ENCODE measurements at regions not wholly inside any gene's neighbourhood (a gene's known extent, or its start where the extent isn't known, plus 50 kb on each side); places are given as distances from the start of the nearest gene placed in this dataset.

DNA sequence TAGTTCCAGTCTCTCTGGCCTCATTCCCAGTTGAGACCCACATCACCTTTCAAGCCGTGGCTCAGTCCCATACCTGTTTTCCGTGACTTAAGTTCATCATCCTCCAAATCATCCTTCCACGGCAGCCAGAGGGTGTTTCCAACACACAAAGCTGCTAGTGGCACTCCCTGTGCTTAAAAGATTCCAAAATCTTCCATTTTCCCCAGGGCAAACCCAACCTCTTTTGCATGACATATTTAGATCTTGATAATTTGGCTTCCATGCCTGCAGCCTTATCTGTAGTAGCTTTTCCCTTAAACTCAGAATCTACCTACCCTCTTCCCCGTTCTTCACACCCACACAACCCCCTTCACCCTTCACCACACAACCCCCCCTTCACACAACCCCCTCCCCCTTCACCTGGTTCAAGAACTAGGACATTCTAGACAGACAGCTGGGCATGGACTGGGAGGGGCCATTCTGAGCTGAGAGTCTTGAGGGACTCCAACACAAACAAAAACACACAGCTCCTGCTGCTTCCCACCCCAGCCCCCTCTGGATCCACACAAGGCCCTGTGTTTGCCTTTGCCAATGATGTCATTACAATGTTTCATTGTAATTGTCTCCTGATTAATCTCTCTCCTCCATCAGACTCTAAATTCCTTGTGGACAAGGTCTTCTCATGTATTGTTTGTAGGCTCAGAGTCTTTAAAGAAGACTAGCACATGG, 268.2 kb downstream of the SH3GL2 start:
- no peak for DNase-seq
- in situ Hi-C loops (cut with HindIII; ENCODE audit: low pct_ligation_motif_present, low pct_unique_long_range_greater_than_20kb, low sequenced_read_pairs) = no loop called here

DNA sequence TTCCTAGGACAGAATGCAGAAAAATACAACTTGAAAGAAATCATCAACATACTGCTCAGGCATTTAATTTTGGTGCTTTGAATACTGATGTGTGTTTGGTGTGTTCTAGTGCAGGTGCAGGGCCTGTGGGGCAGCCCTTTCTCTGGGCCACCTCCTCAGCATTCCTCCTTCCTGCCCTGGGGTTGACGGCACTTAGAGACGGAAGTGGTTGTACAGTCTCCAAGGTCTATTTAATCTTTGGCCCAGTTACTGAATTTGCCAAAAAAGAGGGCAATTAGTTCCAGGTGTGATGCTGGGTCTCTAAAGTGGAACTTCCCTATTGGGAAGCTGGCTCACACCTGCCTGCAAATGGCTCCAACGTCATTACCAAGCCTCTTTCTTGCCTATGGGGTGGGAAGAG, 269.0 kb downstream of the SH3GL2 start:
- in situ Hi-C loops (cut with HindIII; ENCODE audit: low pct_ligation_motif_present, low pct_unique_long_range_greater_than_20kb, low sequenced_read_pairs) = no loop called here
- no peak for DNase-seq

DNA sequence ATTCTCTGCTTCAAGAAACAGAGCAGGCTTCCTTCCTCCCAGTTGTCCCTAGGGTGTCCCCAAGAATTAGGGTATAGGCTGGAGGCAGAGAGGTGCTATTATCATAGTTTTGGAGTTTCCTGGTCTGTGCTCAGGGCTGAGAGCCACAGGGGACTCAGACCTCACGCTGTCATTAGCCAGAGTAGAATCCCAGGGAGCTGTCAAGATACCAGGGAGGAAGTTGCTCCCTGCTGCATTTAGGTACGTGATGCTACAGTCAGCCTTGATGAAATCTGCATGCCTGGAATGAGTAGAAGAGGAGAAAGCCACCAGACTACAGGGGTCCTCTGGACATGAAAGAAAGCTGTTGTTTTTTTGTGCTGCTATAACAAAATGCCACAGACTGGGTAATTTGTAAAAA, 273.2 kb downstream of the SH3GL2 start:
- in situ Hi-C loops (cut with HindIII; ENCODE audit: low pct_ligation_motif_present, low pct_unique_long_range_greater_than_20kb, low sequenced_read_pairs) = no loop called here
- DNase-seq = no peak

DNA sequence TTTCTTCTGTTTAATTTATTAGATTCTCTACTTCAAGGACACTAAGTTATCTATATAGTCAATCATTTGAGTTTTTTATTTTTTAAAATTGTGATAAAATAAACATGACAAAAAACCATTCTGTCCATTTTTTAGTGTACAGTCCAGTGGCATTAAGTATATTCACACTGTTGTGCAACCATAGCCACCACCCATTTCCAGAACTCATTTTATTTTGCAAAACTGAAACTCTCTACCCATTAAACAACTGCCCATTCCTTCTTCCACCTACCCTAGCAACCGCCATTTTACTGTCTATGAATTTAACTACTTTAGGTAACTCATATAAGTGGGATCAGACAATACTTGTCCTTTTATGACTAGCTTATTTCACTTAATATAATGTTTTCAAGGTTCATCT, 275.6 kb downstream of the SH3GL2 start:
- in situ Hi-C loops (cut with HindIII; ENCODE audit: low pct_ligation_motif_present, low pct_unique_long_range_greater_than_20kb, low sequenced_read_pairs) = no loop called here
- no peak for DNase-seq

DNA sequence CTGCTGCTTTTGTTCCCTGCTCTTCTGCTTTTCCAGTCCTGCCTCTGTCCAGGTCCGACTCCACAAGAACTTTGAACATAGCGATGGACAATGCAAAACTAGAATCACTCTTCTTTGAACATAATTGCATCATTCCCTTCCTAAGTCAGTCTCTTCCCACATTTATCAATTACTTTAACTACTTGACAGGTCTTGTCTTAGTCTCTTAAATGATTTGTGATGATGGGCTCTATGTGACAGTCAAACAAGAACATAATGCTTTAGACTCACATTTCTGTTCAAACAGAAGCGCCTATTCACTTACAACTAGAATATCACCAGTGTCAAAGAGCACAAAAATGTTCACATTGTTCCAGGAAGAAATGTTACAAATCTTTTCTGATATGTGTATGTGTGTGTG, 278.1 kb downstream of the SH3GL2 start:
- no peak for DNase-seq
- in situ Hi-C loops (cut with HindIII; ENCODE audit: low pct_ligation_motif_present, low pct_unique_long_range_greater_than_20kb, low sequenced_read_pairs) = no loop called here

DNA sequence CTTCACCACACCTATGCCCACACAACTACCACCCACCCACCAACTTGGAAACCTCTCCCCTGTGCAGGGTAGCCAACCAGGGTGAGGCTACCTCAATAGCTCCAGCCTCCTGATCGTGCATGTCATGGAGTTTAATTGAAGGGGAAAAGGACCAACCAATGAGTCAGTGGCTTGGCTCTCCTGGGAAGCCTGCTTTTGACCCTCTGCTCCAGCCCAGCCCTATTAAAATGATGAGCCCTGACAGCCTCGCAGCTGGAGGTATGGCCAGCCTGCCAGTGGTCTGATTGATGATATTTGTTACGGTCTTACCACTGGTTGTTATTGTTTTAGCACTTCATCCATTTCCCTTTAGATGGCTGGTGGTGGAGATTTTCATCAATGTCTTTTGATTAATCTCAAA, 280.4 kb downstream of the SH3GL2 start:
- no peak for DNase-seq

DNA sequence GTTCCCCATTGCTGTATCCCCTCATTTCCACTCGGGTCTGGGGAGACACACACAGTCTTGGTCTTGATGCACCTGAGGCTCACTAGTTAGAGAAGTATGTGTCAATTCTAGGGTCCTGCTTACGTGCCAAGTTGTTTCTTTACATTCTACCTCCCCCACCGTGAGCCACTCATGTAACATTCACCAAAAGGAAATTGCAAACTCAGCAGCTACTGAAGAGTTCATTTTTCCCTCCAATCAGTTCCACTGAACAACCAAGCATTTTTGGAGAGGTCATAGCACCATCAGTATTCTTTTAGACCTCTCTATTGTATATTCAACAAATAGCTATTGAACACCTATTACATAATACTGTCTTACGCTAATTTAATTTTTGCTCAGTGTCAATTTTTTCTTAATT, 281.1 kb downstream of the SH3GL2 start:
- DNase-seq = no peak
- in situ Hi-C loops (cut with HindIII; ENCODE audit: low pct_ligation_motif_present, low pct_unique_long_range_greater_than_20kb, low sequenced_read_pairs) = no loop called here

More for the DNA sequence above, 280.4 kb downstream of the SH3GL2 start:
- in situ Hi-C loops (cut with HindIII; ENCODE audit: low pct_ligation_motif_present, low pct_unique_long_range_greater_than_20kb, low sequenced_read_pairs) = no loop called here

DNA sequence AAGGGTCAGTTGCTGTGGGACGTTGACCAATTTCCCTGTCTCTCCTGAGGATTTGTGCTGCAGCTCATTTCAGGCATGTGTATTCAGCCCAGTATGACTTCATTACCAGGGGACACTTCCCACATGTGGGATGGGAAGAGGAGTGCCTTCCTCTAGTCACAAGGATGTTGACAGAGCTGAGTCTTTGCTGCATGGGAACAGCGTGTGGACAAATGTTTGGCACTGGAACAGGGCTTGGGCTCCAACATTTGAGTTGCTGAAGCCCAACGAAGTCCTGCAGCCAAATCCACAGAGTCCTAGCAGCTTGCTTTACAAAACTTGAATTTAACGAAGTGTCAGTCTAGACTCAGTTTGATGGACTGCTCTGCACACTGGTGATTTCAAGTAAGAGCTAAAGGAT, 283.2 kb downstream of the SH3GL2 start:
- DNase-seq = no peak
- in situ Hi-C loops (cut with HindIII; ENCODE audit: low pct_ligation_motif_present, low pct_unique_long_range_greater_than_20kb, low sequenced_read_pairs) = no loop called here

DNA sequence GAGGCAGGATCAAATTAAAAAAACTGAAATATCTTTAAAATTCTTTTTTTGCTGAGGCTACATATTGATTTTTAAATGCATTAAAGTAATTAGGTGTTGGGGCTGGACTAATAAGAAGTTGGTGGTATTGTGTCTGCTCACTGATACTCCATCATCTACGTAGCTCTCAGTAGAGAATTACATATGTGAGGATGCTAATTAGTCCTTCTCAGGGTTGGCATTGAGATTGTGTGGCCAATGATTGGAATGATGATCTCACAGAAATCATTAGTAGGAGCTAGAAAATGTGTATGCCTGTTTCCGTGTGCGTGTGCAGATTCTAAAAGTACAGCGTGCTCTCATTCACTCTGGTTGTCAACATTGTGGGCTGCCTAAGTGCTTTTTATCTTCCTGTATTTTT, 283.8 kb downstream of the SH3GL2 start:
- in situ Hi-C loops (cut with HindIII; ENCODE audit: low pct_ligation_motif_present, low pct_unique_long_range_greater_than_20kb, low sequenced_read_pairs) = no loop called here
- DNase-seq = no peak

DNA sequence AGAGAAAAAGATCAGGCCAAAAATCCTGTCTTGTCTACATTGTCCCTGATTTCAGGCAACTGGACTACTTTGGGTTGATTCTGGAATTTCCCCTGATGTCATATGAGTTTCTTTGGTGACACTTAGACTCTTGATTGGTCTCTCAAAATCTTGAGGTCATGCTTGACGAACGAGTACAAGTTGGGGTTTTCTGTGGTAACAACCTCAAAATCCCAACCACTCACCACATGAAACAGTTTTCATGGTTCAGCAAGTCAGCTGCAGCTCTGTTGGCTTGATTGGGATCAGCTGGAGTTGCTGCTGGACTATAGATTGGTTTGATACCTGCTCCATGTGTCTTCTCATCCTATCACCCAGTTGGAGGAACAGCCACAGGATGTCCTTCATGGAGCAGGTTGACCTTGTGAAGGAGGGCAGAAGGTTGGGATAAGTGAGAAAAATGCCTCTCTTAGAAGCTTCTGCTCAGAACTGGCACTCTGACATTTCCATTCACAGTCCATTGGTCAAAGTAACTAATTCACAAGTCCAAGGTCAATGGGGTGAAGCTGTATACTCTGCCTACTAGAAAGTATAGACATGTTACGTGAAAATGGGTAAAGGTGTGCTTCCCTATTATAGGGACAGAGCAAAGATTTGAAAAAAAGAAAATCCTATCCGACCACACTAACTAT, 284.5 kb downstream of the SH3GL2 start:
- in situ Hi-C loops (cut with HindIII; ENCODE audit: low pct_ligation_motif_present, low pct_unique_long_range_greater_than_20kb, low sequenced_read_pairs) = no loop called here
- DNase-seq = no peak

DNA sequence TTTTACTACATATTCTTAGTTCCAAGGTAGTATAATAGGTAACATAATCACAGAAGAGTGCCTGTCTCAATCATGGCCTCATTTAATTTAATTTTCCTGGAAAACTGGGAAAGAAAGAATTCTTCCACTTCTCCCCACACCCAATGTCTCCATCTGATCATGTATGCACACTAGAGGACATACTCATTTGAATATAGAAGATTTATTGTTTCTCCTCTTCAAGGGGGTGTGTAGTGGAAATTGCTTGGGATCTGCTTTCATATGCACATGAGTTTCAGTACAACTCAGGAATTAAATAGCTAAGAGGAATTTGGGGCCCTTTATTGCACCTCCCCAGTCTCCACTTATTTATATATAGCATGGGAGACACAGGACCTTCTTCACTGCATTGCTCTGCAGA, 285.1 kb downstream of the SH3GL2 start:
- DNase-seq = no peak
- in situ Hi-C loops (cut with HindIII; ENCODE audit: low pct_ligation_motif_present, low pct_unique_long_range_greater_than_20kb, low sequenced_read_pairs) = no loop called here

DNA sequence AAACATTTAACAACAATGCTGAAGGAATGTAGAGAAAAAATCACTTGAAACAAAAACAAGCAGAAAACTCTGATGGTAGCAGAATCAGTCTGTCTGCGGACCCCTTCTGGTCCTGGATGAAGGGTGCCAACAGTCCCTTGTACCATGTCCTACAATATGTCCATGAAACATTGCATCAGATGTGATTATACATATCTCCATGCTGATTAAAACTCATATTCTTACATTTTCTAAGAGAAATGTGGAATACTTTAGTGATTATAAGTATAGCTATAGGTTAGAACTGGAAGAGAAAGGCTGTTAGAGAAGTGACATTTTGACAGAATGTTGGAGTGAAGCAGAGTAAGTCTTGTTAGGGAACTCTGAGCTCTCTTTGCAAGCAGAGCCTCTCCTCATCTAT, 286.1 kb downstream of the SH3GL2 start:
- DNase-seq = no peak
- in situ Hi-C loops (cut with HindIII; ENCODE audit: low pct_ligation_motif_present, low pct_unique_long_range_greater_than_20kb, low sequenced_read_pairs) = no loop called here

DNA sequence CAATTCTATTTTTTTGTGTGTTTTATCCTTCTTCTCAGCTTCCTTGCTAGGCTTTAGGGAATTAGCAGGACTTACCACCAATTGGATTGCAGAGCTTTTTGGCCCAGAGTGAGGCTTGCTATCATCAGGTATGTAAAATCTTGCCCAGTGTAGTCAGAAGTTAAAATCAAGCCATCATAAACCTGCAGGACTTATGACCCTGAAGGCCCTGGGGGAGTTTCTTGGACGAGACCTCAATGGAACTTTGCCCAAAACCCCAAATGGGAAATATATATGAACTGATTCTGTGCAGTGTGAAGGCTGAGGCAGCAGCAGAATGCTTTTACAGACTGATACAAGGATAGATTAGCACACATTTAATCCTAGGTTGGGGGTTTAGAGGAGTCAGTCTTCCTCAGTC, 287.0 kb downstream of the SH3GL2 start:
- DNase-seq = no peak
- in situ Hi-C loops (cut with HindIII; ENCODE audit: low pct_ligation_motif_present, low pct_unique_long_range_greater_than_20kb, low sequenced_read_pairs) = no loop called here

DNA sequence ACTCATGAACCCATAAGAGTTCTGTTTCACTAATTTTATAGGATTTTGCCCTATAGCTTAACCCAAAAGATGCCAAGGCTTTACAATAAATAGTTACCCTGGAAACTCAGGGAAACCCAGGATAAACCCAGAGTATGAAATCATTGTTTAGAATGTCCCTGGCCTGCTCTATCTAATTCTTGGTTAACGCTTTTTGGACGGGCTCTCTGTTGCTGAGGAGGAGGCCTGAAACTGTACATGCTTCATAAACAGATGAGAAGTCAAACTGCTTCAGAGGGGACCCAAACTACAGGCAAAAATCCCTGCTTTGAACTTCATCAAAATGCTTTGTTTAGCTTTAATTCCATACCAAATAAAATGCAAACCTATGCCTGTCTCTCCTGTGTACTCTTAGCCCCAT, 291.9 kb downstream of the SH3GL2 start:
- no peak for DNase-seq
- in situ Hi-C loops (cut with HindIII; ENCODE audit: low pct_ligation_motif_present, low pct_unique_long_range_greater_than_20kb, low sequenced_read_pairs) = no loop called here

DNA sequence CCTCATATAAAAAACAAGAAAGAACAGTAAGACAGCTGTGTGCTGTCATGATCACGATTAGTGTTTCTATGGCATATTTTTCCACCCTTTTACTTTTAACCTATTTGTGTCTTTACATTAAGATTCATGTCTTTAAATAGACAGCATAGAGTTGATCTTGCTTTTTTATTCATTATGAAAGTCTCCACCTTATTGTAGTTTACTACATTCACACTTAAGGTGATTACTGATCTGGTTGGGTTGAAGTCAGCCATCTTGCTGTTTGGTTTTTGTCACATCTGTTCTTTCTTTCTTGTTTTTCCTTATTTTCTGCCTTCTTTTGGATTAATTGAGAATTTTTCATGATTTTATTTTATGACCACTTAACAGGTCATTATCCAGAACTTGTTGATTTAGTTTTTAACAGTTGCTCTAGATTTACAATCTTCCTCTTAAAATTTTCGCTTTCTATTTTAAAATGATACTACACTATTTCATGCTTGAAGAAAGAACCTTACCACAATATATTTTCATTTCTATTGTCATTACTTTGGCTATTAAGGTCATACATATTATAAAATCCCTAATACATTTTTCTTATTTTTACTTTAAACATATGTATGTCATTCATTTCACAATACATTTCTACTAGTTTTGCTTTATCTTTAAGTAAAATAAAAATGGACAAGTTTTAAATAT, 292.5 kb downstream of the SH3GL2 start:
- DNase-seq = no peak
- in situ Hi-C loops (cut with HindIII; ENCODE audit: low pct_ligation_motif_present, low pct_unique_long_range_greater_than_20kb, low sequenced_read_pairs) = no loop called here

DNA sequence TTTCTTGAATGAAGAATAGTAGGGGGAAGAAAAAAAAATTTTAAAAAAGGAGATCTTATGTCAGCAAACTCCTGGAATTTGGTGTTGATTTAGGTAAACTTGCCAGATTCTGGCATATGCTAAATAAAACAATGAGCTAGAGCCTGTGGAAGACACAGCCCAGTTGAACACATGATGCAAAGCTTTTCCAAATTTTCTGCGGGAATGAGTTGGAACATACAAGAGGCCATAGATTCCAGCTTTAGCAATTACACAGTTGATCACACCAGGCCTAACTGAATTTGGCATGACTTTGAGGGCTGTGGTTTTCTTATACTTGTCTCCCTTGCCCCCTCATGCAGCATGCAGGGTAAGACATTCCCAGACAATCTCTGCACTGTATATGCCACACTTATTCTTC, 297.0 kb downstream of the SH3GL2 start:
- in situ Hi-C loops (cut with HindIII; ENCODE audit: low pct_ligation_motif_present, low pct_unique_long_range_greater_than_20kb, low sequenced_read_pairs) = no loop called here

DNA sequence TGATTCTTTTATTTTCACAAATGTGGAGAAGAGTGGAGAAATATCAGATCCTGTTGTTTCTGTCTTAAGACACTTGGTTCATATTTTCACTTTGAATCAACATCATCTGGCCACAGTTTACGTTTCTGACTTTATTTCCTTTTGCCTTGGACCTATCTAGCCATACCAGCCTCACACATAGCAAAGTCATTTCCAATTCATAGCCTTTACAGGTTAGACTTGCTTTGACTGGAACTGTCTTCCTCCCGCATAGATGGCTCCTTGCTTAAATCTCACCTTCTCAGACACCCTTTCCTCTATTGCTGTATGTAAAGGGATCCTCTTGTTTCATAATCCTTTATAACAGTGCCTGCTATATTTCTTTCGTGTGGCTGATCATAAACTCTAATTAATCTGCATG, 297.8 kb downstream of the SH3GL2 start:
- in situ Hi-C loops (cut with HindIII; ENCODE audit: low pct_ligation_motif_present, low pct_unique_long_range_greater_than_20kb, low sequenced_read_pairs) = no loop called here
- no peak for DNase-seq

More for the DNA sequence above, 297.0 kb downstream of the SH3GL2 start:
- DNase-seq = no peak

DNA sequence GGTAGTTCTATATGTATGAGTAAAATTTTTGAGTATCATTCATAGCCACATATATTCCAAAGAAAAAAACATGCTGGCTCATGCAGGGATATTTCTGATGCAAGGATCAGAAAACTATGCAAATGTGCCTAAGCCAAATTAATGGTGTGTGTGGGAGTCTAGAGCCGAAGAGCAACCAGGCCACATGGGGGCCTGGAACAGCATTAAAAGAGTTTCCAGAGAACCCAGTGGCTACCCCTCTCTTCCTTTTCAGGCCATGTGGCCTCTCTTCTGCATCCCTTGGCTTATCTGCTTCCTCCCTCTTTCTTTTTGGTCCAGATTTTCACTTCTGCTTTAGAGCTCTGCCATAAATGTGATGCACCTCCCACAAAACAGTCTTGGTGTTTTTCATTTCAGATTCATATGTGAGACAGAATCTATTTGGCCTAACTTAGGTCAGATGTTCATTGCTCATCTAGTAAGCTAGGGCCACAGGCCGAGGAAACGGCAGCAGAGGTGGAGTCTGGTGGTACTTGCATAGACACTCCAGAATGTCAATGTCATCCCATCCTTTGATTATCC, 300.0 kb downstream of the SH3GL2 start:
- in situ Hi-C loops (cut with HindIII; ENCODE audit: low pct_ligation_motif_present, low pct_unique_long_range_greater_than_20kb, low sequenced_read_pairs) = no loop called here
- no peak for DNase-seq

DNA sequence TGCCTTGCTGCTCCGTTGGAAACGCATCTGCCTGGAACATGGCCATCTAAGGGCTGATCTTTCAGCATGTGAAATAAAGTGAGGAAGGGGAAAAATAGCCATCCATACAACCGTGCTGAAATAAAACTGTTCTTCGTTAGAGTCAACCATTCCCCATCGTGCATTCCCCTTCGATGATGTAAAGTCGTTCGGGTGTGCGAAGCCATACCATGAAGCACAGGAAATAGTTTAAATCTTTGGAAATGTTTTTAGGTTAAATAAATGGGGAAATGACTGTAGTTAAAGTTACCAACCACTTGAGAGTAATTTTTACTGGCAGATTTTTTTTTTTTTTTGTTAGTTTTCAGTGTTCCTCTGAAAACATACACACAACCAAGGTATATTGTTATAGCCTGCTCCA, 302.5 kb downstream of the SH3GL2 start:
- DNase-seq = no peak
- in situ Hi-C loops (cut with HindIII; ENCODE audit: low pct_ligation_motif_present, low pct_unique_long_range_greater_than_20kb, low sequenced_read_pairs) = no loop called here
